Glomerular visceral epithelial cell (primary cell): ENCODE measurements at regions not wholly inside any gene's neighbourhood (a gene's known extent, or its start where the extent isn't known, plus 50 kb on each side); places are given as distances from the start of the nearest gene placed in this dataset.
"Not testable (repeated sequence)": the region's sequence is repeated elsewhere in the genome, so short reads cannot be mapped to it uniquely, and the experiment has no call there.

Source experiments
- DNase-seq: peaks from one replicate; pipeline ENCODE4 v3.0.0-alpha.2; 2016; ENCODE audit errors: extremely low spot score

- DNase-seq, result no peak
Observed at GRCh38 chr6:91198588-91199255, 611.9 kb upstream of the MAP3K7 start.

GRCh38 chr6:91196729-91197128 is 609.9 kb upstream of the MAP3K7 start:
- DNase-seq, result no peak

GRCh38 chr6:91193446-91193845 is 606.6 kb upstream of the MAP3K7 start:
- DNase-seq, result no peak

GRCh38 chr6:91190041-91190440 is 603.2 kb upstream of the MAP3K7 start:
- not testable (repeated sequence) for DNase-seq

- DNase-seq, result no peak
Observed at GRCh38 chr6:91185072-91185471, 598.2 kb upstream of the MAP3K7 start.

GRCh38 chr6:91181416-91181815 is 594.5 kb upstream of the MAP3K7 start:
- no peak for DNase-seq

- DNase-seq, result no peak
Observed at GRCh38 chr6:91173651-91174050, 586.8 kb upstream of the MAP3K7 start.

GRCh38 chr6:91173186-91173585 is 586.3 kb upstream of the MAP3K7 start:
- DNase-seq, result no peak

- DNase-seq, result no peak
Observed at GRCh38 chr6:91171754-91172462, 585.0 kb upstream of the MAP3K7 start.

- peak; percentile 4 for DNase-seq
Observed at GRCh38 chr6:91167846-91168245, 581.0 kb upstream of the MAP3K7 start.

- no peak for DNase-seq
Observed at GRCh38 chr6:91166271-91167046, 579.6 kb upstream of the MAP3K7 start.

- no peak for DNase-seq
Observed at GRCh38 chr6:91164105-91164504, 577.2 kb upstream of the MAP3K7 start.

- no peak for DNase-seq
Observed at GRCh38 chr6:91161246-91161645, 574.4 kb upstream of the MAP3K7 start.

GRCh38 chr6:91155129-91155785 is 568.4 kb upstream of the MAP3K7 start:
- no peak for DNase-seq

GRCh38 chr6:91152824-91153223 is 566.0 kb upstream of the MAP3K7 start:
- DNase-seq, result no peak

- no peak for DNase-seq
Observed at GRCh38 chr6:91149956-91150705, 563.3 kb upstream of the MAP3K7 start.

GRCh38 chr6:91149246-91149955 is 562.5 kb upstream of the MAP3K7 start:
- DNase-seq, result no peak

GRCh38 chr6:91144126-91144525 is 557.3 kb upstream of the MAP3K7 start:
- DNase-seq, result no peak

- DNase-seq, result no peak
Observed at GRCh38 chr6:91142154-91142553, 555.3 kb upstream of the MAP3K7 start.

- no peak for DNase-seq
Observed at GRCh38 chr6:91141346-91141745, 554.5 kb upstream of the MAP3K7 start.

- no peak for DNase-seq
Observed at GRCh38 chr6:91140449-91140848, 553.6 kb upstream of the MAP3K7 start.
